HCT116 (cell line): ENCODE measurements at regions not wholly inside any gene's neighbourhood (a gene's known extent, or its start where the extent isn't known, plus 50 kb on each side); places are given as distances from the start of the nearest gene placed in this dataset.

Experiments
- ATAC-seq: fragments of 200-7000 bp; cut with Tn5 transposase; 2 replicates; pipeline ENCODE4 v1.9.1; 2020; ENCODE audit warnings: mild to moderate bottlenecking, moderate library complexity
- BruUV-seq: library from RNA; stranded (reverse); fragments of 400-500 nt; replicated peaks from 2 replicates; lab custom pipeline; 2021; lab: Mats Ljungman, UMichigan
- CTCF ChIA-PET: fragments of 300-600 bp; sonication (Branson Sonifier 250); formaldehyde crosslinking; loops from one replicate; lab custom pipeline; 2021; ENCODE audit warnings: antibody characterized with exemption; lab: Charles Lee
- POLR2A ChIA-PET: fragments of 300-600, 350-600 bp; sonication (Branson Sonifier 250); formaldehyde crosslinking; loops from one replicate; lab custom pipeline; 2021; ENCODE audit warnings: antibody characterized with exemption; lab: Charles Lee
- RAD21 ChIA-PET, 2 experiments: fragments of 300-600 bp; sonication (Branson Sonifier 250); formaldehyde crosslinking; loops; one replicate each; lab custom pipeline; 2023; ENCODE audit warnings: low total read pairs in 2 of 2; ENCODE audit not compliant: uncharacterized antibody in 2 of 2, unreplicated experiment in 2 of 2, low non-redundant PET in 1 of 2; lab: Charles Lee
- DNase-seq: peaks from one replicate; pipeline ENCODE4 v3.0.0-alpha.2; 2010; ENCODE audit warnings: low read depth, low spot score
- H2AFZ ChIP-seq: fragments of 200-600 bp; shearing (Covaris generic), sonication (generic); 2 replicates; pipeline ENCODE4 v1.6.1; 2017; ENCODE audit warnings: low read depth, mixed run types, mixed read lengths, antibody characterized with exemption, low read length; ENCODE audit not compliant: poor library complexity, severe bottlenecking
- H3K27ac ChIP-seq: 2 replicates; pipeline ENCODE4 v1.5.1; 2012; ENCODE audit warnings: low read depth, low read length
- H3K27me3 ChIP-seq: fragments of 200-600 bp; sonication (generic); 2 replicates; pipeline ENCODE4 v1.6.1; 2016; ENCODE audit warnings: mixed run types, low read length, mixed read lengths; ENCODE audit not compliant: insufficient read depth
- H3K36me3 ChIP-seq, 2 experiments: fragments of 200-500 bp in 1 of 2; fragments of 200-600 bp in 1 of 2; sonication (Bioruptor generic) in 1 of 2; sonication (generic) in 1 of 2; 2 replicates each; pipeline versions ENCODE4 v1.5.1 to v1.6.1; 2014 to 2016; ENCODE audit warnings: low read length in 2 of 2, inconsistent platforms in 1 of 2, mixed read lengths in 1 of 2, mixed run types in 1 of 2; ENCODE audit not compliant: insufficient read depth in 2 of 2, control insufficient read depth in 1 of 2
- H3K4me1 ChIP-seq, 2 experiments: fragments of 200-600 bp in 1 of 2; sonication (generic) in 1 of 2; 2 replicates each; pipeline versions ENCODE4 v1.5.1 to v1.6.1; 2012 to 2017; ENCODE audit warnings: low read length in 2 of 2, inconsistent platforms in 1 of 2, mild to moderate bottlenecking in 1 of 2, mixed read lengths in 1 of 2, mixed run types in 1 of 2, moderate library complexity in 1 of 2; ENCODE audit not compliant: insufficient read depth in 2 of 2, control insufficient read depth in 1 of 2
- H3K4me2 ChIP-seq: fragments of 200-600 bp; sonication (generic); 2 replicates; pipeline ENCODE4 v1.6.1; 2017; ENCODE audit warnings: mixed run types, low read length, mixed read lengths
- H3K4me3 ChIP-seq, 2 experiments: fragments of 200-600 bp in 1 of 2; sonication (generic) in 1 of 2; replicated peaks in 1 of 2; 2 replicates each; pipeline ENCODE4 v1.5.1; 2011 to 2016; ENCODE audit warnings: low read length in 2 of 2, control low read depth in 1 of 2, low read depth in 1 of 2, mild to moderate bottlenecking in 1 of 2, mixed read lengths in 1 of 2, mixed run types in 1 of 2
- H3K79me2 ChIP-seq: fragments of 200-600 bp; sonication (generic); 2 replicates; pipeline ENCODE4 v1.6.1; 2017; ENCODE audit warnings: mild to moderate bottlenecking, mixed run types, low read length, moderate library complexity, mixed read lengths; ENCODE audit not compliant: insufficient read depth
- H3K9ac ChIP-seq: fragments of 200-600 bp; sonication (generic); 2 replicates; pipeline ENCODE4 v1.6.1; 2016; ENCODE audit warnings: low read length, mixed read lengths
- H3K9me2 ChIP-seq: fragments of 200-600 bp; sonication (generic), shearing (Covaris generic); 2 replicates; pipeline ENCODE4 v1.6.1; 2017; ENCODE audit warnings: mixed run types, mild to moderate bottlenecking, moderate library complexity; ENCODE audit not compliant: insufficient read depth
- H3K9me3 ChIP-seq, 2 experiments: fragments of 200-500 bp in 1 of 2; fragments of 200-600 bp in 1 of 2; sonication (Bioruptor generic) in 1 of 2; sonication (generic) in 1 of 2; 2 replicates each; pipeline ENCODE4 v1.6.1; 2014 to 2017; ENCODE audit warnings: low read length in 2 of 2, mixed read lengths in 2 of 2, inconsistent platforms in 1 of 2, low read depth in 1 of 2, mild to moderate bottlenecking in 1 of 2, mixed run types in 1 of 2, moderate library complexity in 1 of 2; ENCODE audit not compliant: control insufficient read depth in 1 of 2, insufficient read depth in 1 of 2
- H4K20me1 ChIP-seq: fragments of 200-600 bp; sonication (generic), shearing (Covaris generic); 2 replicates; pipeline ENCODE4 v1.6.1; 2017; ENCODE audit warnings: mixed run types, mild to moderate bottlenecking, moderate library complexity; ENCODE audit not compliant: insufficient read depth
- CBX3 ChIP-seq: IDR thresholded peaks from 2 replicates; pipeline ENCODE4 v1.6.1; 2012; ENCODE audit warnings: low read depth
- CEBPB ChIP-seq: IDR thresholded peaks from 2 replicates; pipeline ENCODE4 v1.6.1; 2012; ENCODE audit warnings: low read depth
- EGR1 ChIP-seq: IDR thresholded peaks from 2 replicates; pipeline ENCODE4 v1.6.1; 2012; ENCODE audit warnings: low read depth
- ELF1 ChIP-seq: IDR thresholded peaks from 2 replicates; pipeline ENCODE4 v1.6.1; 2012; ENCODE audit warnings: low read depth, borderline replicate concordance
- EZH2 ChIP-seq: fragments of 200-600 bp; sonication (generic); IDR thresholded peaks from 2 replicates; pipeline ENCODE4 v1.6.1; 2017; ENCODE audit warnings: antibody characterized with exemption, mixed run types
- EZH2phosphoT487 ChIP-seq: fragments of 200-600 bp; IDR thresholded peaks from 2 replicates; pipeline ENCODE4 v1.6.1; 2018; ENCODE audit warnings: antibody characterized with exemption, borderline replicate concordance
- FOSL1 ChIP-seq: IDR thresholded peaks from 2 replicates; pipeline ENCODE4 v1.6.1; 2012; ENCODE audit warnings: low read depth
- MAX ChIP-seq: IDR thresholded peaks from 2 replicates; pipeline ENCODE4 v1.6.1; 2012
- POLR2A ChIP-seq: IDR thresholded peaks from 2 replicates; pipeline ENCODE4 v1.7.0; 2011; ENCODE audit warnings: borderline replicate concordance; ENCODE audit not compliant: insufficient read depth, insufficient read length; ENCODE audit errors: extremely low read depth
- POLR2AphosphoS5 ChIP-seq: IDR thresholded peaks from 2 replicates; pipeline ENCODE4 v1.6.1; 2011; ENCODE audit warnings: mild to moderate bottlenecking, low read depth, low read length, moderate library complexity
- REST ChIP-seq: IDR thresholded peaks from 2 replicates; pipeline ENCODE4 v1.6.1; 2012; ENCODE audit warnings: low read depth
- SIN3A ChIP-seq: IDR thresholded peaks from 2 replicates; pipeline ENCODE4 v1.6.1; 2012; ENCODE audit warnings: low read depth
- SP1 ChIP-seq: IDR thresholded peaks from 2 replicates; pipeline ENCODE4 v1.6.1; 2012; ENCODE audit warnings: low read depth
- SRF ChIP-seq: IDR thresholded peaks from 2 replicates; pipeline ENCODE4 v1.6.1; 2012; ENCODE audit warnings: low read depth
- TCF7L2 ChIP-seq: IDR thresholded peaks from 2 replicates; pipeline ENCODE4 v1.7.0; 2011; ENCODE audit warnings: borderline replicate concordance, inconsistent platforms; ENCODE audit not compliant: insufficient read depth, insufficient read length; ENCODE audit errors: extremely low read depth
- YY1 ChIP-seq: IDR thresholded peaks from 2 replicates; pipeline ENCODE4 v1.6.1; 2011; ENCODE audit warnings: low read length, low read depth, moderate library complexity, mild to moderate bottlenecking; ENCODE audit not compliant: insufficient replicate concordance; ENCODE audit errors: extremely low read depth
- ZBTB33 ChIP-seq: IDR thresholded peaks from 2 replicates; pipeline ENCODE4 v1.6.1; 2011; ENCODE audit warnings: mild to moderate bottlenecking, low read length, moderate library complexity; ENCODE audit not compliant: insufficient replicate concordance; ENCODE audit errors: extremely low read depth
- ZFX ChIP-seq: fragments of 450-650 bp; IDR thresholded peaks from 2 replicates; pipeline ENCODE4 v1.6.1; 2017
- ZNF274 ChIP-seq: fragments of 200-500 bp; sonication (Bioruptor generic); IDR thresholded peaks from 2 replicates; pipeline ENCODE4 v1.6.1; 2014; ENCODE audit warnings: mild to moderate bottlenecking, low read depth, low read length, inconsistent platforms
- intact Hi-C: fragments of 100-400 bp; cut with micrococcal nuclease; formaldehyde crosslinking; loops from 2 replicates; pipeline ENCODE4 v1.10.0; 2022

- H3K27ac ChIP-seq, result no peak overlapping the region
- no peak overlapping the region for H2AFZ ChIP-seq
- POLR2A ChIA-PET, result no interaction called here
- no TSS peak for BruUV-seq
- no peaks in the 10 kb centered on the region for H3K27me3 ChIP-seq
- no peaks in the 10 kb centered on the region for H3K79me2 ChIP-seq
- H3K4me1 ChIP-seq, result no peaks in the 10 kb centered on the region
- intact Hi-C loops, result no loop called here
- no peak for TF ChIP-seq MAX
- TF ChIP-seq SP1, result no peak
- no peak for TF ChIP-seq CEBPB
- no peak for TF ChIP-seq SRF
- TF ChIP-seq ZNF274, result no peak
- no peak for TF ChIP-seq SIN3A
- TF ChIP-seq EZH2phosphoT487, result no peak
- no peak for TF ChIP-seq POLR2AphosphoS5
- TF ChIP-seq EZH2, result no peak
- TF ChIP-seq ZBTB33, result no peak
- TF ChIP-seq FOSL1, result no peak
- TF ChIP-seq YY1, result no peak
- no peak for TF ChIP-seq EGR1
- TF ChIP-seq REST, result no peak
- no peak for TF ChIP-seq ZFX
- no peak for TF ChIP-seq ELF1
- no peak for TF ChIP-seq CBX3
- TF ChIP-seq POLR2A, result no peak
- no peak for TF ChIP-seq TCF7L2
- RAD21 ChIA-PET, result no interaction called here
- no peak overlapping the region for H3K9ac ChIP-seq
- H3K36me3 ChIP-seq, result no peaks in the 10 kb centered on the region
- H3K9me2 ChIP-seq, result no peaks in the 10 kb centered on the region
- DNase-seq (no peak), ATAC-seq (no peak)
- no peaks in the 10 kb centered on the region for H4K20me1 ChIP-seq
- no peak overlapping the region for H3K4me2 ChIP-seq
- CTCF ChIA-PET, result no interaction called here
- no peaks in the 10 kb centered on the region for H3K9me3 ChIP-seq
- no peak overlapping the region for H3K4me3 ChIP-seq
These were observed 58.1 kb upstream of the WDFY2 start for GRCh38 chr13:51526202-51526601.
